HG02678 (cell line): ENCODE measurements at regions not wholly inside any gene's neighbourhood (a gene's known extent, or its start where the extent isn't known, plus 50 kb on each side); places are given as distances from the start of the nearest gene placed in this dataset.
"Not testable (repeated sequence)": the region's sequence is repeated elsewhere in the genome, so short reads cannot be mapped to it uniquely, and the experiment has no call there.

Source experiments
- ATAC-seq: cut with Tn5 transposase; IDR thresholded peaks from one replicate; pipeline ENCODE4 v1.9.1; 2021; ENCODE audit warnings: mild to moderate bottlenecking, moderate library complexity; ENCODE audit not compliant: unreplicated experiment

DNA sequence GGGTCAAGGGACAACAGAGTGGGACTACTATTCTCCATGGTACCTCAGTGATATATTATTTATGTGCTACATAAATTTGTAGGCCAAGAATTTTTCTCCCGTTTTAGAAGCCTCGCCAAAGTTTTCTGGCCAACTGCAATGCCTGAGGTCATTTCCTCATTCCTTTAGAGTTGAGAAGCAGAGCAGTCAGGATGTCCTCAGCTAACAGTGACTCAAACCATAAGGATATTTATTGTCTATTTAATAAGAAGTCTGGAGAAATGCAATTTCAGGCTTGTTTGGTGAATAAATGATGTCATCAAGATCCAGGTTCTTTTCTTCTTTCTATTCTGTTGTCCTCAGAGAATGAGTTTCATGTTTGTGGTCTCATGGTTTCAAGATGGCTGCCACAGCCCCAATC is 91.0 kb downstream of the ADCYAP1 start:
- ATAC-seq = no peak

DNA sequence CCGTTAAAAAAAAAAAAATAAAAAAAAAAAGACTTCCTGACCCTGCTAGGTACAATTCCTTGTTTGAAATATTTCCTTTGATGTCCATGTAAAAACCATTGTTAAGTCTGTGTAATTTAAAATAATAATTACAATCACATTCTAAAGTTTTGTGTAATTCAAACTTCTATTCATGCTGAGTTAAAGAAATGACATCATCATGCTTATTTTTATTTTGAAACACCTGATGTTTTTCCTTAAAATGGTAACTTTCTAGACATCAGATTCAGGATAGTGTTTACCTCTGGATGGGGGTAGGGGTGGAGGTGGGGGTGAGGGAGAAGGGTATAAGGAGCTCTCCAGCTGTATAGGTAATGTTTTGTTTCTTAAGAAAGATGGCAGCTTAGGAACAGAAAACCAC is 92.8 kb downstream of the ADCYAP1 start:
- no peak for ATAC-seq

DNA sequence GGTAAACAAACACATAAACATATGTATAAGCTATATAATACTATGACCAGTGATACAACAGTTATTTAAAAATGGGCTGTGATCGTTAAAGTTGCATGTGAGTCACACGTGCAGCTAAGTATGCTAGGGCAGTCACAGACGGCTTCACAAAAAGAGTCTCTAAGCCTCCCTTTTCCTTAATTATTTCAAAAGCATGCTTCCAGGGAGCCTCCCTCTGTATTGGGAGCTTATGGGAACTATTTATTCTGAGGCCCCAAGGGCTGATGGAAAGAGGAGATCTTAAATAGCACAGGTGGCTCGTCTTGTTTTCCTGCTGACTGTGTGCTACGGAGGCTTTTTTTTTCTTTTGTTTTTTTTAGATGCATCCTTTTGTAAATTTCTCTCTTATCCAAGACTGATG is 94.3 kb downstream of the ADCYAP1 start:
- no peak for ATAC-seq

DNA sequence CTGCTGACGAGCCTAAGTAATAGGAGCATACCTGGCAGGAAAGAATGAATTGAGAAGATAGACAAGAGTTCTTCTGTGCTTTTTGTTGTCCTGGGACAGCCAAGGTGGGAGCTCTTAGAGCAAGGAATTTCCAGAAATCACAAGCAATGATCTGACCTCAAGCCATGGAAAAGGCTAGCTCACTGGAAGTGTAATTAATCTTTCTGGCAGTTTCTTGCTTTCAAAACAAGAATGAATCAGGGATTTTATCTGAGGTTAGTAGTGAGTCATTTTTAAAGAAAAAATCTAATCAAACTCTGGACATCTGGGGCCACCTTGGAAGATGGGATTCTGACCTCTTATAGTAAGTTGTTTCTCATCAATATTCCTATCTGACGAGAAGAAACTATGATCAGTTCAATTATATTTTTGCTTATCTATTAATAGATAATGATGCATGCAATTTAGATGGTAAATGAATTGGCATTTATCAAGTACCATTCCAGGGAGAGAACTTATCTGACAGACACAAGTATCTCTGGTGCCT is 98.0 kb downstream of the ADCYAP1 start:
- ATAC-seq = no peak

DNA sequence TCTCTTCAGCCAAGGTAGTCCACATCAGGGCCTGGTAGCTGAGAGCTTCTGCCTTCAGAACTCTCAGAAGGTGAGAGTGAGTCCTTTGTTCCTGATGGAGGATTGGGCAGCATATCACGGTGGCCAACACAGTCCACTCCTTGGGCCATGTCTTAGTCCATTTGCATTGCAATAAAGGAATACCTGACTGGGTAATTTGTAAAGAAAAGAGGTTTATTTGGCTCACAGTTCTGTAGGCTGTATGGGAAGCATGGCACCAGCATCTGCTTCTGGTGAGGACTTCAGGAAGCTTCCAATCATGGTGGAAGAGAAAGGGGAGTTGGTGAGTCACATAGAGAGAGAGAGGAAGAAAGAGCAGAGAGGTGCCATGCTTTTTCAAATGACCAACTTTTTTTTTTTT is 98.8 kb downstream of the ADCYAP1 start:
- no peak for ATAC-seq

DNA sequence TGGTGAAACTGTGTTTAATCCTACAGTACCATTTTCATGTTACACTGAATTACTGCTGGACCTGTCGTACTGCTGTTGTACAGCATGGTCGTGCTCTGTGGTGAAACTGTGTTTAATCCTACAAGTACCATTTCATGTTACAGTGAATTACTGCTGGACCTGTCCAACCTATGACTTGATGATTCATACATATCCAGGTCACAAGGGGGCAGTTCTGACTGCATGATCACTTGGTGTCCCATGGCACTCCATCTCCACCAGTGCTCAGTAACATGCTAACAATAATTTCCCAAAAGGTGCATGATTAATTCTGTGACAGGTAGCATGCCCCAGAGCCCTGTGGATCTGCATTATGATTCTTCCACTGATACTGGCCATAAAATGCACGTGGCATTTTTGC is 101.6 kb downstream of the ADCYAP1 start:
- no peak for ATAC-seq

DNA sequence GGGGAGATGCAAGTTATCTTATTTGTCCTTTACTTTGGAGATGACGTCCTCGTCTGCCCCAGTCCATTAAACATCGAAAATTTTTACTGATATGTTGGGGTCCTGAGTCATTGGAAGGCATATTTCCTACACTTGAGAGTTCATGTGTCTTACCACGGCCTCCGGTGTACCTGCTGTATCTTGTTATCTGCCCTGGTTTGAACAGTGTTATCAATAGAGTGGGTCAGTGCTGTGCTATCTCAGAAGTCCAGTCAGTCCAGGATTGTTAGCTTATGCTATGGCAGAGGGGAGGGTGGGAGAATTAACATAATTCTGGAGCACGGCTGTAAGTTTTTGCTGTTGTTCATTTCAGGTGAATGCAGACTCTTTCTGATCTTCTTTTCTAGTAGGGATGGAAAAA is 102.3 kb downstream of the ADCYAP1 start:
- ATAC-seq = no peak

DNA sequence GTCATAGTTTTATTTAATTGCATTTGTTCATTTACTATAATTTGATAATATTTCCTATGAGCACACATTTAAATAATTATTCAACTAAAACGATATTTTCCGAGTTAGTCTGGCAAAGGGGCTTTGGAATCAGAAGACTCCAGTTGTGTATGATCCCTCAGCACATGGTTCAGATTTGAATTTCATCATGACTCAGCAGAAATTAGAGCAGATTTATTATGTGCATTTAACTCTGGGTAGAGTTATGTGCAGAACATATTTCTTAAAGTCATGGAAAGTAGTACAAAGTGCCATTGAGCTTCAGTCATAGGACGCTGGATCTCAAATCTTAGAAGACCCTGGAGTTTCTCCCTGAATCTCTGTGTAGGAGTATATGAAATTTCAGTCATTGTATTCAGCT is 106.7 kb downstream of the ADCYAP1 start:
- no peak for ATAC-seq

DNA sequence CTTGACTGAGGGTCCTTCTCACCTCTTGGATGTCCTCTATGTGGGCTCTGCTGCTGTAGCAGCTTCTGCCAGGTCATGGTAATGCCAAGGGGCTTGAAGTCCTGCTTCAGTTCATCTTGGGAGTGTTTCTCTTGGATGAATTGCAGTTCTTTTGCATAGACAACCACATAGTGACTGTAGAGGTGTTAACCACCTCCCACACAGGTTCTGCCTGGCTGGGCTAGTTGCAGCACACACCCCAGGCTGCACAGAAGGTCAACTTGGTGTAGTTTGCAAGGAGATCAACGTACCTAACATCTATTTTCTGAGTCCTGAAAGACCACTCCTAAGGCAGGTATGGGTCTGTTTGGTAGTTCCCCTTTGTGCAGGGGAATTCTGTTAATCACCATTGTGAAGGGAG is 108.1 kb downstream of the ADCYAP1 start:
- no peak for ATAC-seq

DNA sequence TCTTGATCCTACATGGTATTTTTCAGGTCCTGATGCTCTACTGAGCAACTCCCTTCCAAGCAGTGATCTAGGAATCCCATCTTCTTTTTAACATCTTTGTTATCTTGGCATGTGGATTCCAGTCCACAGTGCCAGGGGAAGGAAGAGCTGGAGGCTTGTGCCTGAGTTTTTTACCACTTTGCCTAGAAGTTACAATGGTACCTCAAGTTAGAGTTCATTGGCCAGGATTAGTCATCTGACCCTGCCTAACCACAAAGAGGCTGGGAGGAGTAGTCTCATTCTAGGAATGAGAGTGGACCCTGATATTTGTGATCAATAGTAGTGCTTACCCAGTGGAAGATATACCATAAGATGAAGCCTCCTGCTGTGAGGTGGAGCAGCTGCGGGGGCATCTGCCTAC is 109.3 kb downstream of the ADCYAP1 start:
- ATAC-seq = no peak

DNA sequence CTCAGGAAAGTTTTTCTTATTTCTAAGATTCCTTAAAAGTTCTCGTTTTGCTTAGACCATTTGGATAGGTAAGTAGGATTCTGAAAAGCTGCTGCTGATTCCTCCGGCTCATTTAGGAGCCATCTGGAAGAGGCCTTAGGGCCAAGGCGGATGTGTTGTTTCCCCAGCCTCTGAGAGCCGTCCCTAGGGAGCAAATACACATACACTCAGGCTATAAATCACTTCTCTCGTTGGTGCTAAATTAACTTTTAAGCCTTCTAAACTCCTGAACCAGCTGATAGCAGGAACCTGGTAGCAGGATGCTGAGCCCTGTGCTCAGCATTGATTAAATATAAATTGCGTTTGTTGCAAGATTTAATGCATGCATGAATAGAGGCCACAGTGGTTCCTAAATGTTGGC is 109.8 kb downstream of the ADCYAP1 start:
- no peak for ATAC-seq

DNA sequence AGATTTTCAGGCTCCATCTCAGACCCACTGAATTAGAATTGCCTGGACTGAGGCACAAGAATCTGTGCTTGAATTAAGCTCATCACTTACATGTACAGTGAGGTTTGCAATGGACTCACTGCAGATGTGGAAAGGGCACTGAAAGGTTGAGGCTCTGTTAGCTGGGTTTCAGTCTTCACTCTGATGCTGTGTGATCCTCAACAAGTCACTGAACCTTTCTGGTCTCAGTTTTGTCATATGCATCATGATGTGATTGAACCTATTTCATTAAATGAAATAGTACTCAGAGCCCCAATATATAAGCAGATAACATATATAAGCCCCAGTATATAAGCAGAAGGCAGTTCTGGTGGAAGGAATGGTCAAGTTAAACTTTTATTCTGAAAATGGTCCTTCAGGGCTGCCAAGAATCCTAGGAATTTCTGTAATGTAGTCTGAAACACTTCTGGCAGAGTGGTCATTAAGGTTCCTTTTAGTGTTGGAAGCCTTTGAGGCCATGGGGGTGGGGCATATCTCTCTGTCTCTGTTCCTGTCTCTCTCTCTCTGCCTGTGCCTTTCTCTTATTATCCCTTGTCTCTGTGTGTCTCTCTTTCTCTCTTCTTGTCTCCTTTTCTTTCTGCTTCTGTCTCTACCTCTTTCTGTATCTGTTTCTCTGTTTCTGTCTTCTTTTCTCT is 110.4 kb downstream of the ADCYAP1 start:
- ATAC-seq = no peak

DNA sequence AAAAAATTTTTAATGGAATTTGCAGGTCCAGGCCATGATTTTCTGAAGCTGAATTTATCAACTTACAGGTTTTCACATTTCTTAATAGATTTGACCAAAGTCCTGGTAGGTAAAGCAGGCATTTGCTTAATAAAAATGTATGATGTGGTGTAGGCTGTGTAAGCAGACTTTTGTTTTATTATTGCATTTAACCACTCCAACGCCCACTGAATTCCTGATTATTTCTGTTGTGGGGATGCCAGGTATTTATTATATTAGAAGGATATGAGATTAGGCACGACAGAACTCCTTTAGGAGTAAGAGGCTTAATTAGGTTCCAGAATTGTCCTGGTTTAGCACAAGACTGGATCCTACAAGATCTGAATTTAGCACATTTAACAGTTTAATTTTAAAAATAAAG is 111.1 kb downstream of the ADCYAP1 start:
- no peak for ATAC-seq

DNA sequence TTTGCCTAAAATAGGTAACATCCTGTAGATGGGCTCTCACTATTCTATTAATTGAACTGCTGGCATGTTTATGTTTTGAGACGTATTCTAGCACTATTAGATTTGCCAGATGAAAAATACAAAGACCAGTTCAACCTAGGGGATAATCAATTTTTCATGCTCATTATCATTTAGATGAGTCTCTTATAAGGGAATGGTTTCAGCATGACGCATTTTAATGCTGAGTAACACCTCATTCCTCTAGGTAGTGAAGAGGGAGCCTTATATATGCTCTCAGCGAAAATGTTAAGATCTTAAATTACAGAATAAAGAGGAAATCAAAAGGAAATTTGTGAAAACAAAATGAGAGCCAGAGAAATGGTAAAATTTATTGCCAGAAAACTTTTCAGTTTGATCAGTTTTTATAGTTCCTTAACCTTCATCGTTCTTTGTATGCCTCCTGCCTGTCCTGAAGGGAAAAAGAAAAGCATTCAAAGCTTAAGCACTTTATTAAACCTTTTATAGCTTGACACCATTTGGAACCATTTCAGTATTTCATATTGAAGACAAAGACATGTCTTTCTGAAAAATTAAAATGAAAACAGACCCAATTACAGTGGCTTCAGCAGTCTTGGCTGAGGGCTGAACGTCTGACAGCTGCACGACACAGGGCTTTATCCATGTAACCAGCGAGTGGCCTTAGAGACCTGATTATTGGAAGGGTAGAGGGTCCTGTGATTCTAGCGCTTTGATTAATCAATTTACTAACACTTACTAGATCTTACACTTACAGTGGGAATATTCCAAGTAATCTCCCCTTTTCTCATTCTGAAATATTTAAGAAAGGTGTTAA is 112.8 kb downstream of the ADCYAP1 start:
- no peak for ATAC-seq

DNA sequence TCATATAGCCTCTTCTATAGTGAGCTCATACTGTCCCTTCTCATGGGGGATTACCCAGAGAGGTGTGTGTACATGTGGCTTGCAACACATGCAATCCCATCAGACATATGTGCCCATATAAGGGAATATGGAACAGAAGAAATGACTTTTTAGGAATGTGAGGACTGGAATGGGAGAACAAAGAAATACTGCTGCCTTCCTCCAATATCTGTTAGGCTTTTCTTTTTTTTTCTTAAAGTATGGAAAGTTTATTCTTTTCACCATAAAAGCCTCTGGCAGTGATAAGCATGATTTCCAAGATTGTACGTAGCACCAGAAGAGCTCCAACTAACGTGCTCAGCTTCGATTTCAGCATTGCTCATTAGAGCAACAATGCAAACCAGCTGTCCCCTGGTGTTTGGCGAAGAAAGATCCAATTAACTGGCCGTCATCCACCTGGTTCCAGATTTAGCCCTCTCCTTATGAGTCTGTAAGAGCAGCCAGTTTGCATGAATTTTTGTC is 113.6 kb downstream of the ADCYAP1 start:
- ATAC-seq = no peak

DNA sequence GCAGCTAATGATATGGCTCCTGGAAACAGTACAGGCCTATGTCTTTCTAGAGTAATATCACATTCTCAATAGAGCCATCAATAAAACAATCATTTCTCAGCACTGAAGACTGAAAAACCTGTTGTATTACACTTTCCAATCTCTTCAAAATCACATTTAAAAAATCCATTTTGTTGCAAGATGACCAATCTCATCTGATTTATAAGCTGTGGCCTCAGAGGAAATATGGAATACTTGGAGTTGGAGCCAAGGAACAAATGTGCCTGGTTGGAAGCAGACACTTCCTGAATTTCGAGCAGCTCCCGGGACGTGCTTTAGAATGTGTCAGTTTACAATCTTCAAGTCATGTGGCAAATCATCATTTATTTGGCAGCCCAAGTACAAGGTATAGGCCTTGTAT is 114.5 kb downstream of the ADCYAP1 start:
- no peak for ATAC-seq

DNA sequence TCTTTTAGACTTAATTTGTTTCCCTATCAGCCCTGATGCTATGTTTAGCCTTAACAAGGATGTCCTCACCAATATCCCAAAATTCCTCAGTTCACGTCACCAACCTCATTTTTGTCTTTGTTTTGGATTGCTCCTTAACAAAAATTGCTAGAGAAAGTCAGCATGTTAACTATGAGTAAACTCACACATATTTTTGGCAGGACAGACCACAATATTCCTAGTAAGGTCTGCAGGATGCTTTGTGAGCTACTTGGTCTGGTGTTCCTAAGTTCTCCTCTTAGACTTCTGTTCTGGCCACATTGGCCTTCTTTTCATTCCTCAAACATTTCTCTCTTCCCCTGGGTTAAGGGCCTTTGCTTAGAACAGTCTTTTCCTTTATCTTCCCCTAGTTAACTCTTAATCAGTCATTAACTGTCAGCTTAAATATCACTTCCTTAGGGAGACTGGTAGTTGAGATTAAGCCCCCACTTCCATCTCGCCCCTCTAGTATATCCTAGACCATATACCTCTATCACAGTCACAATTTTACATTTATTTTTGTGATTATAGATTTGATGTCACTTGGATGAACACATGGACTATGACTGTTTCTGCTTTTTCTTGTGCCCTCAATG is 116.2 kb downstream of the ADCYAP1 start:
- ATAC-seq = no peak

DNA sequence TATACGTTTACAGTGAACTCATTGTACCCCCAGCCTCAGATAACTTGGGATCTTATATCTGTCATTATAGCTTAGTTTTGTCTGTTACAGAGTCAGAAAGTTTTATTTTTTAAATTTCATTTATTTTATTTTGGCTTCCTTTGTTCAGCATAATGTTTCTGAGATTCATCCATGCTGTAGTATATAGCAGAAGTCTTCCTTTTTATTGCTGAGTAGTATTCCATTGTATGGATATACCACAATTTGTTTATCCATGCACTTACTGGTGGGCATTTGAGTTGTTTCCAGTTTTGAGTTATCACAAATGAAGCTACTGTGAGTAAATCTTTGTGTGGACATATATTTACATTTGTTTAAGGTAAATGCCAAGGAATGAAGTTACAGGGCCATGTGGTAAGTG is 122.3 kb downstream of the ADCYAP1 start:
- no peak for ATAC-seq

DNA sequence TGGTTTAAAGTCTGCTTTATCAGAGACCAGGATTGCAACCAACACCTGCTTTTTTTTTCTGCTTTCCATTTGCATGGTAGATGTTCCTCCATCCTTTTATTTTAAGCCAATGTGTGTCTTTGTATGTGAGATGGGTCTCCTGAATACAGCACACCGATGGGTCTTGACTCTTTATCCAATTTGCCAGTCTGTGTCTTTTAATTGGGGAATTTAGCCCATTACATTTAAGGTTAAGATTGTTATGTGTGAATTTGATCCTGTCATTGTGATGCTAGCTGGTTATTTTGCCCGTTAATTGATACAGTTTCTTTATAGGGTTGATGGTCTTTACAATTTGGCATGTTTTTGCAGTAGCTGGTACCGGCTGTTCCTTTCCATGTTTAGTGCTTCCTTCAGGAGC is 128.4 kb downstream of the ADCYAP1 start:
- not testable (repeated sequence) for ATAC-seq

DNA sequence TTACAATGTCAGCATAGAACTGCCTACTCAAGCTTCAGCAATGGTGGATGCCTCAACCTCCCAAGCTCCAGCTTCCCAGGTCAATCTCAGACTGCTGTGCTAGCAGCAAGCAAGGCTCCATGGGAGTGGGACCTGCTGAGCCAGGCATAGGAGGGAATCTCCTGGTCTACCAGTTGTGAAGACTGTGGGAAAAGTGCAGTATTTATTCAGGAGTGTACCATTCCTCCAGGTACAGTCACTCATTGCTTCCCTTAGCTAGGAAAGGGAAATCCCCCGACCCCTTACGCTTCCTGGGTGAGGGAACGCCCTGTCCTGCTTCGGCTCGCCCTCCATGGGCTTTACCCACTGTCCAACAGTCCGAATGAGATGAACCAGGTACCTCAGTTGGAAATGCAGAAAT is 130.3 kb downstream of the ADCYAP1 start:
- ATAC-seq = no peak

DNA sequence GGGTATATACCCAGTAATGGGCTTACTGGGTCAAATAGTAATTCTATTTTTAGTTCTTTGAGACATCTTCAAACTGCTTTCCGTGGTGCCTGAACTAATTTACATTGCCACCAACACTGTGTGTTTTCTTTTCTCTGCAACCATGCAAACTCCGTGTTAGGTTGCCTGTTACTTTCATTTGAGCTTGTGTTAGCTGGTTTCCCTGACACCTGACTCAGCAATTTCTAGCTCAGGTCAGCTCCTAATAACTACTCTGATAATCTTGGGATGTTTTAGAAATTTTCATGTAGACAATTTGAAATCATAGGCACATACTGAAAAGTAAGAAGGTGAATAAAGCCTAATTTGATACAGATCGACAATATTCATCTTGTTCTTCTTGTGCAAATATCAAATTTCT is 132.3 kb downstream of the ADCYAP1 start:
- ATAC-seq = no peak

DNA sequence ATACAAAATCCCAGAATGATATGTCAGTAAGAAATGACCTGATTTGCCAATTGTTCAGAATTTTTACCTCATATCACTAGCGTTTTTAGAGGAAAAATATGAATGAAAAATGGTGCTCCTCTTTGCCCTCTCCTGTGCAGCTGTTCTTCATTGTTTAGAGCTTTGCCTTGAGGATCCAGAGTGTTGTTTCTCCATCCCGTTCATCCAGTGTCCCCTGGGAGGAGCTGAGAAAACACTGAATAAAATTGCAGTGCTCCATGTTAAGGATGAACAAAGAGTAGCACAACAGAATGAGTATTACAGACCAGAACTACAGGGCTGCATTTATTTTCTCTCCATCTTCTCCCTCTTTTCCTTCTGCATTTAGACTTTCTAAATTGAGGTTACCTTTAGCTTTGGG is 133.1 kb downstream of the ADCYAP1 start:
- ATAC-seq = no peak
